ENCODE measurements at regions not wholly inside any gene's neighbourhood (a gene's known extent, or its start where the extent isn't known, plus 50 kb on each side); places are given as distances from the start of the nearest gene placed in this dataset.
A peak's percentile ranks its signal among the peaks of the same experiment; 100 is the strongest.

DNA sequence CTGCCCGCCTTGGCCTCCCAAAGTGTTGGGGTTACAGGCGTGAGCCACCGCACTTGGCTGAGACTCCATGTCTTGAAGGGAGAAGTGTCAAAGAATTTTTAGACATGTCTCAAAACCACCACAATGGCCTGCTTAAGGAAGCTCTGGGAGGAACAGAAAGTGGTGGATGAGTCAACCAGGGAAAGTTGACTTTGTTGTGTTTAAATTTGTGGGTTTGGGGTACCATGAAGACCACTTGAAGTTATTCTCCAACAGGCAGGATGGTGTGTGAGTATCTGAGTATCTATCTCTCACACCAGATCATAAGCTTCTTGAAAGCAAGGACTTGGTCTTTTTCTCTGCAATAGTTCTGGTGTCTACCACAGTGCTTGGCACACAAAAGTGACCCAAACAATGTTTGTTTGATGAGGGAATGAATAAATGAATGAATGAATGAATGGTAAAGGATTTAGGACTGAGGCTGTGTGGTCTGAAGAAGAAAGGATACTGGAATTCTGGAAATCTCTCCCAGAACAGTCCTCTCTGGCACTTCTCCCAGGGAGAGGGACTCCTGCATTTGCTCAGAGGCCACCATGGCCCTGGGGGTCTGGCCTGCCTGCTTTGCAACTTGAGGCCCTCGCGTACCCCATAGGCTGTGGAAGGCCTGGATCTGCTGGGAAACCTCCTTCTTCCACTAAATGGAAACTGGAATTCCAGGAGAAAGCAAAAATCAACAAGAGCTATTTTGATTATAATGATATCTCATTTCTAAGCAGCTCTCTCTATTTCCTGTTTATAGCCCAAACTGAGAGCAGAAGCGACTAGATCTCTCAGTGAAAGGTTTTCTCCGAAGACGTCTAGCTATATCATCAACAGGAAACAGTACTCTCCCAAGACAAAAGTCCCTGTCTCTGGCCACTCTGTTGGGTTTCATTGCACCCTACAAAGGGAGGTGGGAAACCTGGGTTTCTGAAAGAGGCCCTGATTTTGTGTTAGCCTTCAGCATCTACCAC lies 187.9 kb downstream of the PALM2AKAP2 start:
- Mint-ChIP-seq H3K27me3 (ENCODE audit: low read depth) (no peaks in the 10 kb centered on the region), H3K27ac (peak overlapping the region; percentile 64), H3K4me1 (peaks cover 14% of the 10 kb centered on the region), H3K9me3 (no peaks in the 10 kb centered on the region), H3K36me3 (no peaks in the 10 kb centered on the region), H3K4me3 (no peak overlapping the region)
- DNase-seq (ENCODE audit: low spot score in 2 of 2, unreplicated experiment in 2 of 2), result no peak
- TF ChIP-seq, protein P1, sequence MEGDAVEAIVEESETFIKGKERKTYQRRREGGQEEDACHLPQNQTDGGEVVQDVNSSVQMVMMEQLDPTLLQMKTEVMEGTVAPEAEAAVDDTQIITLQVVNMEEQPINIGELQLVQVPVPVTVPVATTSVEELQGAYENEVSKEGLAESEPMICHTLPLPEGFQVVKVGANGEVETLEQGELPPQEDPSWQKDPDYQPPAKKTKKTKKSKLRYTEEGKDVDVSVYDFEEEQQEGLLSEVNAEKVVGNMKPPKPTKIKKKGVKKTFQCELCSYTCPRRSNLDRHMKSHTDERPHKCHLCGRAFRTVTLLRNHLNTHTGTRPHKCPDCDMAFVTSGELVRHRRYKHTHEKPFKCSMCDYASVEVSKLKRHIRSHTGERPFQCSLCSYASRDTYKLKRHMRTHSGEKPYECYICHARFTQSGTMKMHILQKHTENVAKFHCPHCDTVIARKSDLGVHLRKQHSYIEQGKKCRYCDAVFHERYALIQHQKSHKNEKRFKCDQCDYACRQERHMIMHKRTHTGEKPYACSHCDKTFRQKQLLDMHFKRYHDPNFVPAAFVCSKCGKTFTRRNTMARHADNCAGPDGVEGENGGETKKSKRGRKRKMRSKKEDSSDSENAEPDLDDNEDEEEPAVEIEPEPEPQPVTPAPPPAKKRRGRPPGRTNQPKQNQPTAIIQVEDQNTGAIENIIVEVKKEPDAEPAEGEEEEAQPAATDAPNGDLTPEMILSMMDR (IDR thresholded peaks at IDR 0.05; ENCODE audit: unreplicated experiment), result no peak

GRCh38 chr9:109969011-109969410 lies 189.0 kb downstream of the PALM2AKAP2 start:
- no peak for DNase-seq (ENCODE audit: low spot score in 2 of 2, unreplicated experiment in 2 of 2)
- H3K4me1 Mint-ChIP-seq, result peaks cover 14% of the 10 kb centered on the region
- H3K4me3 Mint-ChIP-seq, result no peak overlapping the region
- H3K9me3 Mint-ChIP-seq, result no peaks in the 10 kb centered on the region
- H3K27me3 Mint-ChIP-seq (ENCODE audit: low read depth), result no peaks in the 10 kb centered on the region
- H3K36me3 Mint-ChIP-seq, result no peaks in the 10 kb centered on the region
- peak overlapping the region; percentile 64 for H3K27ac Mint-ChIP-seq
- TF ChIP-seq, protein P1 (IDR thresholded peaks at IDR 0.05; ENCODE audit: unreplicated experiment), result no peak

- H3K27me3 Mint-ChIP-seq (ENCODE audit: low read depth), result no peaks in the 10 kb centered on the region
- H3K9me3 Mint-ChIP-seq, result no peaks in the 10 kb centered on the region
- DNase-seq (ENCODE audit: low spot score in 2 of 2, unreplicated experiment in 2 of 2), result no peak
- TF ChIP-seq, protein P1 (IDR thresholded peaks at IDR 0.05; ENCODE audit: unreplicated experiment), result no peak
- no peak overlapping the region for H3K4me3 Mint-ChIP-seq
- peak overlapping the region; percentile 64 for H3K27ac Mint-ChIP-seq
- H3K4me1 Mint-ChIP-seq, result peaks cover 14% of the 10 kb centered on the region
- H3K36me3 Mint-ChIP-seq, result no peaks in the 10 kb centered on the region
Measured at GRCh38 chr9:109969573-109970237, 189.7 kb downstream of the PALM2AKAP2 start.

- H3K36me3 Mint-ChIP-seq, result no peaks in the 10 kb centered on the region
Measured at GRCh38 chr9:109971226-109971625, 191.2 kb downstream of the PALM2AKAP2 start.

DNA sequence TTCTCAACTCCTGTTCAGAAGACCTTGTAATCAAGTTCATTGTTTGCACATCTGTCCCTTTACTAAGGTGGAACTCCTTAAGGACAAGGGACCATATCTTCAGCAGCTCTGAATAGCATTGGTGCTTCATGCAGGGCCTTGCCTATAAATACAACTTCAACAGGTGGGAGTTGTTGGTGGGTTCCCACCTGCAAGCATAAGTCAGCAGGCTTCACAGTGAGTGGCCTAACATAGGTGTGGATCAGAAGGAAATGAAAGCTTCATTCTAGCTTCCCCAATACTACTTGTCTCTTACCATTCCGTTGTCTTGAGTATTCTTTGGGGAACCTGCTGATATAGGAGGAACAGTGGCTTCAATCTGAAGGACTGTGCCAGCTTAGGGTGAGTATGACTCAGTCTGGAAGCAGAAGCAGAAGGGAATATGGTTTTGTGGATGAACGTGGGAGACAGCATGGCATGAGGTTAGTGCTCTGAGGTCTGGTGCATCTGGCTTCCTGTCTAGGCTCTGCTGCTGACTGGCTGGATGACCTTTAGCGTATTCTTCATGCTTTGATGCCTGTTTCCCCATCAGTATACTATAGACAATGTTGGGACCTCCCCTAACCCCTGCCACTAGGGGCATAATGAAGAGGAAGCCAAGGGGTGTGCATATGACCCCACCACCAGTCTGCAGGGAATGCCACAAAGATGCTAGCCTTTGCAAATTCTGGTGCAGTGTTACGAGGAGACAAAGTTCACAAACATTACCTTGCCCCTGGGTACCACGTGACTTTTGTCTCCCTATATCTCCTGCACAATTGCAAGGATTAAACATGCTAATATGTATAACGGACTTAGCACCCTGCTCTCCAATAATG lies 192.3 kb downstream of the PALM2AKAP2 start:
- TF ChIP-seq, protein P1 (IDR thresholded peaks at IDR 0.05; ENCODE audit: unreplicated experiment), result no peak
- peaks cover 14% of the 10 kb centered on the region for H3K4me1 Mint-ChIP-seq
- no peak for DNase-seq (ENCODE audit: low spot score in 2 of 2, unreplicated experiment in 2 of 2)
- no peak overlapping the region for H3K27ac Mint-ChIP-seq
- H3K9me3 Mint-ChIP-seq, result peaks cover 3% of the 10 kb centered on the region
- no peaks in the 10 kb centered on the region for H3K36me3 Mint-ChIP-seq
- no peak overlapping the region for H3K4me3 Mint-ChIP-seq
- H3K27me3 Mint-ChIP-seq (ENCODE audit: low read depth), result no peaks in the 10 kb centered on the region

More at GRCh38 chr9:109971226-109971625, 191.2 kb downstream of the PALM2AKAP2 start:
- TF ChIP-seq, protein P1 (IDR thresholded peaks at IDR 0.05; ENCODE audit: unreplicated experiment), result no peak
- peaks cover 3% of the 10 kb centered on the region for H3K9me3 Mint-ChIP-seq
- peaks cover 14% of the 10 kb centered on the region for H3K4me1 Mint-ChIP-seq
- no peak overlapping the region for H3K4me3 Mint-ChIP-seq
- no peak for DNase-seq (ENCODE audit: low spot score in 2 of 2, unreplicated experiment in 2 of 2)
- H3K27me3 Mint-ChIP-seq (ENCODE audit: low read depth), result no peaks in the 10 kb centered on the region
- H3K27ac Mint-ChIP-seq, result no peak overlapping the region

Measured in mesothelial cell of epicardium (in vitro differentiated cells).